ENCODE measurements at regions not wholly inside any gene's neighbourhood (a gene's known extent, or its start where the extent isn't known, plus 50 kb on each side); places are given as distances from the start of the nearest gene placed in this dataset.

DNA sequence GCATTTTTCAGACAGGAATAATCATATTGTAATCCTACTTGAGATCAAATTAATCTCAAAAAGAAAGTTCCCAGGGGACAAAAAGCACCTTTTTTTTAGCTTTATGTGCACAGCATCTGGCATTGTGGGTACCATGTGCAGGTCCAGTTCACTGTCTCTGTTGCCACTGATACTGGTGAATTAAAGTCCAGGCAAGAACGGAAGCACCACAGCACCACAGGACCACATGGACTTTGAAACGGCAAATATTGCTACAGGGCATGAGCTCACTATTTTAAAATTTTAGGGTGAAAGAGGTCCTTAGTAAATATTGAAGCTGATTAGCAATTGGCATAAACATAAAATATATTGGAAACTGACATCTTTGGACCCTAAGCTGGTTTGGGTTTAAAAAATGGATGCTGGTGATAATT lies 709.0 kb downstream of the EPM2A start:
- no peak for DNase-seq (ENCODE audit: extremely low spot score in 2 of 2)
- no peaks in the 10 kb centered on the region for H3K4me1 ChIP-seq
- H3K36me3 ChIP-seq, result no peaks in the 10 kb centered on the region
- TF ChIP-seq POLR2AphosphoS5 (IDR thresholded peaks at IDR 0.05; ENCODE audit: insufficient read depth in 1 of 2, low read depth in 1 of 2), result no peak
- no peak for TF ChIP-seq POLR2A (IDR thresholded peaks at IDR 0.05)
- intact Hi-C loops (cut with DNase I), result no loop called here
- H3K27ac ChIP-seq, result no peak overlapping the region
- H3K9me3 ChIP-seq, result no peaks in the 10 kb centered on the region
- no peaks in the 10 kb centered on the region for H3K27me3 ChIP-seq
- no peak overlapping the region for H3K4me3 ChIP-seq

- no peaks in the 10 kb centered on the region for H3K4me1 ChIP-seq
- H3K4me3 ChIP-seq, result no peak overlapping the region
- no peak overlapping the region for H3K27ac ChIP-seq
- intact Hi-C loops (cut with DNase I), result no loop called here
- no peaks in the 10 kb centered on the region for H3K27me3 ChIP-seq
- TF ChIP-seq POLR2AphosphoS5 (IDR thresholded peaks at IDR 0.05; ENCODE audit: insufficient read depth in 1 of 2, low read depth in 1 of 2), result no peak
- TF ChIP-seq POLR2A (IDR thresholded peaks at IDR 0.05), result no peak
- TF ChIP-seq, protein P1, sequence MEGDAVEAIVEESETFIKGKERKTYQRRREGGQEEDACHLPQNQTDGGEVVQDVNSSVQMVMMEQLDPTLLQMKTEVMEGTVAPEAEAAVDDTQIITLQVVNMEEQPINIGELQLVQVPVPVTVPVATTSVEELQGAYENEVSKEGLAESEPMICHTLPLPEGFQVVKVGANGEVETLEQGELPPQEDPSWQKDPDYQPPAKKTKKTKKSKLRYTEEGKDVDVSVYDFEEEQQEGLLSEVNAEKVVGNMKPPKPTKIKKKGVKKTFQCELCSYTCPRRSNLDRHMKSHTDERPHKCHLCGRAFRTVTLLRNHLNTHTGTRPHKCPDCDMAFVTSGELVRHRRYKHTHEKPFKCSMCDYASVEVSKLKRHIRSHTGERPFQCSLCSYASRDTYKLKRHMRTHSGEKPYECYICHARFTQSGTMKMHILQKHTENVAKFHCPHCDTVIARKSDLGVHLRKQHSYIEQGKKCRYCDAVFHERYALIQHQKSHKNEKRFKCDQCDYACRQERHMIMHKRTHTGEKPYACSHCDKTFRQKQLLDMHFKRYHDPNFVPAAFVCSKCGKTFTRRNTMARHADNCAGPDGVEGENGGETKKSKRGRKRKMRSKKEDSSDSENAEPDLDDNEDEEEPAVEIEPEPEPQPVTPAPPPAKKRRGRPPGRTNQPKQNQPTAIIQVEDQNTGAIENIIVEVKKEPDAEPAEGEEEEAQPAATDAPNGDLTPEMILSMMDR (IDR thresholded peaks at IDR 0.05), result peak in 1 of 3 experiments; percentile 10
- DNase-seq (ENCODE audit: extremely low spot score in 2 of 2), result no peak
- no peaks in the 10 kb centered on the region for H3K9me3 ChIP-seq
- no peaks in the 10 kb centered on the region for H3K36me3 ChIP-seq
These were observed 707.0 kb downstream of the EPM2A start for GRCh38 chr6:145028144-145028818.

DNA sequence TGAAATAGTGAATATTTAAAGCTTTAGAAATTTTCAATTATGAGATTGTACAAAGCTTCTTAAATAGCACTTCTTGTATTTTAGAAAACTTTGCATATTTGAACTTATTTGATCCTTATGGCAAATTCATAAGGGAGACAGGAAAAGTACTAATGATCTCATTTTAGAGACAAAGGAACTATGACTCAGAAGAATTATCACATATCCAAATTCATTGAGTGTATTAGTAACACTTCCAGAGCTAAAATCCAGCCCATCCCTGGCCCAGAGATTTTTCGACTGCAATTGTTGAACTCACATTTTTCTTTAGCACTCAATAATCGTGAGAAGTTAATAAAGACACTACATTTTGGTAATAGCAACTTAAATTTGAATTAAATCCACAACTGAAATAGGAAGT lies 704.3 kb downstream of the EPM2A start:
- Histone ChIP-seq H3K36me3 (no peaks in the 10 kb centered on the region), H3K27ac (no peak overlapping the region), H3K4me1 (no peaks in the 10 kb centered on the region), H3K4me3 (no peak overlapping the region), H3K27me3 (no peaks in the 10 kb centered on the region), H3K9me3 (no peaks in the 10 kb centered on the region)
- intact Hi-C loops (cut with DNase I), result no loop called here
- no peak for DNase-seq (ENCODE audit: extremely low spot score in 2 of 2)
- TF ChIP-seq POLR2A (IDR thresholded peaks at IDR 0.05), result no peak
- no peak for TF ChIP-seq POLR2AphosphoS5 (IDR thresholded peaks at IDR 0.05; ENCODE audit: insufficient read depth in 1 of 2, low read depth in 1 of 2)
- TF ChIP-seq, protein P1 (IDR thresholded peaks at IDR 0.05), result no peak

DNA sequence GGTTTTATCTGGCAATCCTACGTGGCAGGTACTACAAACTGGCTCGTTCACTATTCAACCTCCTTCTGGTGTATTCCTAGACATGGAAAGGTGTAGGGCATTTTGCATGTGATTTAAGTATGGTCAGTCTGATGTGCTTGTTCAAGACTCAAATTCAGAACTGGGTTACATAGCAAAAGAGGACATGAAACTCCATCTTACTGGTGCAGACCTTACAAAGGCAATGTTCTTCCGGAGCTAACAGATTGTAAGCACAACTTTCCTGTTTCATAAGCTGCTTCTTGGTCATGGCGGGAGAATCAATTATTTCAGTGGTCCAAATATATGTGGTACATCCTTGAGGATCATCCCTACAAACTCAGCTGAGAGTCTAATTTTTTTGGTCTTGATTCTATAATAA lies 703.4 kb downstream of the EPM2A start:
- DNase-seq (ENCODE audit: extremely low spot score in 2 of 2), result no peak
- intact Hi-C loops (cut with DNase I), result no loop called here
- TF ChIP-seq, protein P1 (IDR thresholded peaks at IDR 0.05), result no peak
- TF ChIP-seq POLR2A (IDR thresholded peaks at IDR 0.05) (no peak), POLR2AphosphoS5 (IDR thresholded peaks at IDR 0.05; ENCODE audit: insufficient read depth in 1 of 2, low read depth in 1 of 2) (no peak)
- H3K27ac ChIP-seq, result no peak overlapping the region
- no peak overlapping the region for H3K4me3 ChIP-seq
- no peaks in the 10 kb centered on the region for H3K9me3 ChIP-seq
- no peaks in the 10 kb centered on the region for H3K36me3 ChIP-seq
- H3K4me1 ChIP-seq, result no peaks in the 10 kb centered on the region
- H3K27me3 ChIP-seq, result no peaks in the 10 kb centered on the region

- Histone ChIP-seq H3K9me3 (no peaks in the 10 kb centered on the region), H3K27ac (no peak overlapping the region), H3K27me3 (no peaks in the 10 kb centered on the region), H3K4me3 (no peak overlapping the region), H3K4me1 (no peaks in the 10 kb centered on the region), H3K36me3 (no peaks in the 10 kb centered on the region)
- TF ChIP-seq, protein P1 (IDR thresholded peaks at IDR 0.05), result no peak
- TF ChIP-seq POLR2AphosphoS5 (IDR thresholded peaks at IDR 0.05; ENCODE audit: insufficient read depth in 1 of 2, low read depth in 1 of 2) (no peak), POLR2A (IDR thresholded peaks at IDR 0.05) (no peak)
- intact Hi-C loops (cut with DNase I), result no loop called here
- DNase-seq (ENCODE audit: extremely low spot score in 2 of 2), result no peak
These were observed 702.7 kb downstream of the EPM2A start for GRCh38 chr6:145032562-145033145.

Data from vagina (tissue), 2 donors.